ENCODE measurements at regions not wholly inside any gene's neighbourhood (a gene's known extent, or its start where the extent isn't known, plus 50 kb on each side); places are given as distances from the start of the nearest gene placed in this dataset.

- TF ChIP-seq POLR2A (IDR thresholded peaks at IDR 0.05; ENCODE audit: low read depth, low read length) (no peak), TAF1 (IDR thresholded peaks at IDR 0.05; ENCODE audit: low read depth, low read length) (no peak), POLR2AphosphoS5 (IDR thresholded peaks at IDR 0.05; ENCODE audit: low read depth, low read length) (no peak)
Observed at GRCh38 chr2:180307096-180307495, 300.0 kb upstream of the CWC22 start.
